EH (cell line): ENCODE measurements at regions not wholly inside any gene's neighbourhood (a gene's known extent, or its start where the extent isn't known, plus 50 kb on each side); places are given as distances from the start of the nearest gene placed in this dataset.
A peak's percentile ranks its signal among the peaks of the same experiment; 100 is the strongest.

Source experiments
- DNase-seq: peaks from one replicate; pipeline ENCODE4 v3.0.0-alpha.2; 2015; ENCODE audit warnings: low read depth

DNA sequence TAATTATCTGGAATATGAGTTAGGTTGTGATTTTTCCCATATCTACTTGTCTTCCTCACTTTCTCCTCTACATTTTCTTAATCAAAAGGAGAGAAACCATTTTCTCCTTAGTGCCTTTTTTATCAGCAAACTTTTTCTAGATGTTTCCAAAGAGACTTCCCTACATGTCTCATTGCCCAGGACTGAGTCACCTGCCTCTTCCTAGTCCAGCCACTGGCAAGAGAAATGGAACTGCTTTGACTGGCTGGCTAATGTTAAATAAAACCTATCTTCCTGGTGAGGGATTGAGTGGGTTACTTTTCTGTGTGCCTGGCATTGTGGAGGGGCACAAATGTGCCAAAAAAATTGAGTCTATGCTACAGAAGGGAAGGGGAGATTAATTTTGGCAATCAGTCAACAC, 52.1 kb upstream of the CD5L start:
- no peak for DNase-seq

DNA sequence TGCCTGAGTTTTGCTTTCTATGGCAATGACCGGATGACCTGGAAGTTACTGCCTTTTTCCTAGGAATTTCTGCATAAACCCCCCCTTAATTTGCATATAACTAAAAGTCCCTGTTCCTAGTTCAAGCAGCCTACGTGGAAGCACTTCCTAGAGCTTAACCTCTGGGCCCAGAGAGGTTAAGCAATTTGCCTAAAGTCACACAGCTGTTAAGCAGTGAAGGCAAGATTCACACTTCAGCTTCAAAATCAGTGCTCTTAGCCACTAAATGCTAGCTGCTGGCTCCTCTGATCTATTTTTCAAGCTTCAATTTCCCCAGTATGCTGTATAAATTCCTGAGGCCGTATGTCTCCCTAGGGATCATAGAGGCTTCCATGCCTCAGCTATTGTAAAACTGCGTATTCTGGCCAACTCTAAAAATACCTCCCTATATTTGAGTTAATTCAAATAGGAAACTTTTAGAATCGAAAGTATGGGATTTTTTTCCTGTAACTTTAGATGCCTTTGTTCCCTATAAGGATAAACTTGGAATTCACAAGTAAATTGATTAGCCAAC, 53.1 kb upstream of the CD5L start:
- DNase-seq, result no peak

DNA sequence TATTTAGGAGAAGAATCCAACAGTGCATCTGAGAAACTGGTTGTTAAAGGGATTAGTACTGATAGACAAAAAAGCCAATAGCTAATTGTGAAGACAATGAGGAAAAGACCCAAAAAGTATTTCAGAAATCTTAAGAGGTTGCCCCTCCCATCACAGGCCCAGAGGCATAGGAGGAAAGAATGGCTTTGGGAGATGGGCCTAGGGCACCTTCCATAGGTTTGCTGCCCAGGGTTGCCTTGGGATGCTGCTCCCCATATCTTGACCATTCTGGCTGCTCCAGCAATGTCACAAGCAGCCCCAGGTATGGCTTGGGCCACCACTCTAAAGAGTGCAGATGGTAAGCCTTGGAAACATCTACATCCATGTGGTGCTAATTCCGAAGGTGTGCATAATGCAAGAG, 68.7 kb upstream of the CD5L start:
- DNase-seq, result no peak

DNA sequence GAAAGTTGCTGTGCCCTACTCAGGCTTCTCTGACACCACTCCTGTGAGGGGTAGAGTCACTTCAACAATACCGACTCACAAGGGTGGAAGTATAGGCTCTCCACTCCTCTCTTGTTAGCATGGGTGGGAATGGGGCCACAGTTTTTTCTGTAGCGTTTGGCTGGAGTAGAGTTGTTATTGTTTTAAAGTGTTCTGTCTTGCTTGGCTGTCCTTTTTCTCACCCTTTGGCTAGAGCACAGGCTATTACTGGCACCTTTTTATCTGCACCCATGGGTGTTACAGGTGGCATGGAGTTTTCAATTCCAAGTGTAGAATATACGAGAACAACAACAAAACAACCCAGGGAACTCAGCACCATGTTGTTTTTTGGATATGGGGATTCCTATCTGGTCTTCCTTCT, 74.3 kb upstream of the CD5L start:
- DNase-seq, result no peak

DNA sequence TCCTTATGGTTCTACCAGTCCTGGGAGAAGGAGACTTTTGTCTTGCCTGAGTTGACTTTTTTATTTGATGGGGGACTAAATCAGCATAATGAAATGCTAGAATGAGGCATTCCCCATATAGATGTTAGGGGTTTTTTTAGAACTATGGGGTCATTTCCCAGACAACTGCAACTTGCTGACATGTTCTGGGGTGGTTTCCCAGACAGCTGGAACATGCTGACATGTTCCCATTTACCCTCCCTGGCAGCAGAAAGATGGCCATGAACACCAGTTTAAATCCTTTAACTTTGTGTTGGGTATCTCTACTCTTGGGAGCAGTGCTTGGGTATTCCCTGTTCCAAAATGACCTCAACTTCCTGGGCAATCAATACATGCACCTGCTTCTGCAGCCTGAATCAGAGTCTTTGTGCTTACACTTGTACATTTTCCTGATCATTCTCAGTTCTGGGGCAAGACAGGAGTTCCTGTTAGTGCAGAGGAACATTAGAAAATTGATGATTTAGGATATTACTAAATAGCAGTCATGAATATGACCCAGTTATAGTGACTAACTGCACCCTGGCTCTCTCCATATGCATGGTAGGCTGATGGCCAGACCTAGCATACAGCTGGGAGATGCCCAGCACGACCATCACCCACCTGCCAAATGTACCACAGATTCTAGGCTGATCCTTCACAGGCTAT, 75.4 kb upstream of the CD5L start:
- no peak for DNase-seq

DNA sequence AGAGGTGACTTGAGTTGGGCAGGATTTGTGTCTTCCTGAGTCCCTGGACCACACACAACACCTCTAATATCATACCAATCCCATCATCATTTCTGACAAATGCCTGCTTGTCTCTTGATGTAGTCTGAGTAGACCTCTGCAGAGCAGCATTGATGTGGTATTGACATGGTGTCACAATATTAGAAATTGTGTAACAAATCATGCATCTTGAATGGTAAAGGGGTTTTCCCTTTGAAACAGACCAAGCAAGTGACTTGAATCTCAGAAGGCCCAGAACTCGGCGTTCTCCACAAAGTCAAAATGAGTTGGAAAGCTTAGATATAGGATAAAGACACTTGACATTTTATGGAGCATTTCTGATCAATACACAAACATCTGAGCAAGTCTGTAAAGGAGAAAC, 72.7 kb upstream of the KIRREL1 start:
- DNase-seq, result no peak

DNA sequence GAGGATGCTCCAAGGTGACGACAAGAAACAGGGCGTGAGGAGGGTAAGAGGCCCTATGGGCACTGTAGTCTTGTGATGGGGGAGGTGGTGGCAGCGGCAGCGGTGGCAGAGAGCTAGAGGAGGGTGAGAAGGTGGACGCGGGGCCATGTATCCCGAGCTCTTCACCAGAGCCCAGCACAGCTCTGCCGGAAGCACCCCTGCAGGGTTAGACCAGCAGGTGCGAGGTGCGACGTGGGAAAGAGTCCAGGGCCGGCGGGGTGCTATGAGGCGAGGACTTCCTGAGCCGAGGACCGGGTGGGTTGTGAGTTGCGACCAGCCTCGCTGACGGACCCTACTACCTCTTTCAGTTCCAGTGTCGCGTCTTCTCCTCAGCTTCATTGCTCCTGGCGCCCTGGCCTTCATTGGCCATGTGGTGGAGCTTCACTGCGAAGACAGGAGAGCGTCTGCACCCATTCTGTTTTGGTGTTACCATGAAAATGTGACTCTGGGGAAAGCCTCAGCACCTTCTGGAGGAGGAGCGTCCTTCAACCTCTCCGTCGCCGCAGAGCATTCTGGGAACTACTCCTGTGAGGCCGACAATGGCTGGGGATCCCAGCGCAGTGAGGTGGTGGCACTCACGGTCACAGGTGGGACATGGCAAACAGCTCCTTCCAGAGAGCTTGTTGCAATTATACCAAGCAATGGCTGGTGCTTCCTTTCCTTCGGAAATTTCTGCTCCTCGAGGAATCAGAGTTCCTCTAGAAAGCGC, 67.9 kb upstream of the KIRREL1 start:
- no peak for DNase-seq

DNA sequence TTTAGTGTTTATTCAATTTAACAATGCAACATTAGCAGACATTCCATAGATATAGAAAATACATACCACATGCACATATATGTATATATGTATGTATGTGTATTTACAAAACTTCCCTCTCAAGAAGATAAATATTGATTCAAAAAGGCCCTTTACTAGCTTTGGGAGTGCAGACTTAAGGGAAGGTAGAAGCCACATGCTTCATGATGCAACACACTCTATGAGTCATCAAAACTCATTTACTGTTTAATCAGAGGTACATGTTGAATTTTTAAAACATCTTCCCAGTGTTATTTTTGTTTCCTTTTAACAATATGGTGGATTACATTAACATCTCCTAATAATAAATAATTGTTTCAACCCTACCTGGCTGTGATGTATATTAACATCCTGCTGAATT, 61.4 kb upstream of the KIRREL1 start:
- peak; percentile 19 for DNase-seq

DNA sequence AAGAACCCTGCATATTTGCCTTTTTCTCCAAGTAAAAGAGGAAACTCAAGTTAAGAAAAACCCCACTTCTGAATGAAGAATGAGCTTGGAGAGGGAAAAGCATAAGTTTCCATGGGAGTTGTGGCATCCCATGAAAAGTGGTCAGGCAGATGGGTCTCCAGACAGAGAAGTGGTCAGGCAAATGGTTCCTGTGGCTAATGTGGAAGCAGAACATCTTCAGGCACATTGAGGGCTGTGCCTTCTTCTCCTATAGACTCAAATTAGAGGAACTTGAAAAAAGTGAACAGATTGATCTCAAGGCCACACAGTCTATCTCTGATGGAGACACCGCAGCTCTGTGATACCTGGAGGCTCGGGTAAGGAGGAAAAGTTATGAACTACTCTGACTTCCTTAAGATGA, 55.7 kb upstream of the KIRREL1 start:
- no peak for DNase-seq

DNA sequence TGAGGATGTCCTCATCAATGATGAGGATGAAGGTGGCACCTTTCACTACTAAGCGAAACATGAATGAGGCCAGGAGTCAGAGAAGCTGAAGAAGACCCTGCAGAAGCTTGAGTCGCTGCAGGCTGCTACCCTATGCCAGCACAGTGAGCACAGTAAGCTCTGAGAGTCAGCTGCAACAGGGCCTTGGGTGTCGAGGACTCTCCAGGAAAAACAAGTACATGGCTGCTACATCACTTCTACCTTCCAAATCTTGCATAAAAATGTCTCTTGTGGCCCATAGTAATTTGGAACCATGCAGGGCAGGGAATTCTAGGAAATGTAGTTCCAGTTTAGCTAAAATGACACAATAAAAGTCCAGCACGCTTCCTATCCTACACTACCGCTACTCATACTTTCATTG, 51.5 kb upstream of the KIRREL1 start:
- DNase-seq, result no peak
